ENCODE measurements at regions not wholly inside any gene's neighbourhood (a gene's known extent, or its start where the extent isn't known, plus 50 kb on each side); places are given as distances from the start of the nearest gene placed in this dataset.

DNA sequence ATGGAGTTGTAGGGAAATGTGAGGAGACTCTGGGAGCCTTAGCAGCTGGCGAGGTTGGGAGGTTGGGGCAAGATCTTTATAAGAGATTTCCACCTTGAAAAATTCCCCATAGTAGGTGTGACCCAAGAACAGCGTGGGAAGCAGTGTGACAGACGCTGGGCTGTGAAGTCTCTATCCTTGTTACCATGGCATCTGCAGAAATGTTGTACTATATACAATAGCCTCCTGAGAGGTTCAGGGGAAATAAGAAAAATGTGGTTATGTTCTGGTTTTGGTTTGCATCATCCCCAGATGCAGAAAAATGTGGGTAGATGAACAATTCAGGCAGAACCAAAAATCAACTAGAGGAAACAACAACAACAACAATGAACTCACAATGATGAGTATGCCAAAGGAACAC lies 498.6 kb downstream of the SH2D4B start:
- no peaks in the 10 kb centered on the region for H3K27me3 ChIP-seq
- no peaks in the 10 kb centered on the region for H3K9me3 ChIP-seq
- no peak overlapping the region for H3K4me3 ChIP-seq
- no peaks in the 10 kb centered on the region for H3K4me1 ChIP-seq
- DNase-seq (ENCODE audit: low spot score in 2 of 2) = no peak
- no peaks in the 10 kb centered on the region for H3K36me3 ChIP-seq
- no peak overlapping the region for H3K27ac ChIP-seq
- TF ChIP-seq POLR2A (IDR thresholded peaks at IDR 0.05) (no peak), POLR2AphosphoS5 (IDR thresholded peaks at IDR 0.05) (no peak)
- TF ChIP-seq, protein P1, sequence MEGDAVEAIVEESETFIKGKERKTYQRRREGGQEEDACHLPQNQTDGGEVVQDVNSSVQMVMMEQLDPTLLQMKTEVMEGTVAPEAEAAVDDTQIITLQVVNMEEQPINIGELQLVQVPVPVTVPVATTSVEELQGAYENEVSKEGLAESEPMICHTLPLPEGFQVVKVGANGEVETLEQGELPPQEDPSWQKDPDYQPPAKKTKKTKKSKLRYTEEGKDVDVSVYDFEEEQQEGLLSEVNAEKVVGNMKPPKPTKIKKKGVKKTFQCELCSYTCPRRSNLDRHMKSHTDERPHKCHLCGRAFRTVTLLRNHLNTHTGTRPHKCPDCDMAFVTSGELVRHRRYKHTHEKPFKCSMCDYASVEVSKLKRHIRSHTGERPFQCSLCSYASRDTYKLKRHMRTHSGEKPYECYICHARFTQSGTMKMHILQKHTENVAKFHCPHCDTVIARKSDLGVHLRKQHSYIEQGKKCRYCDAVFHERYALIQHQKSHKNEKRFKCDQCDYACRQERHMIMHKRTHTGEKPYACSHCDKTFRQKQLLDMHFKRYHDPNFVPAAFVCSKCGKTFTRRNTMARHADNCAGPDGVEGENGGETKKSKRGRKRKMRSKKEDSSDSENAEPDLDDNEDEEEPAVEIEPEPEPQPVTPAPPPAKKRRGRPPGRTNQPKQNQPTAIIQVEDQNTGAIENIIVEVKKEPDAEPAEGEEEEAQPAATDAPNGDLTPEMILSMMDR (IDR thresholded peaks at IDR 0.05) = no peak
- intact Hi-C loops (cut with DNase I; ENCODE audit: low total_unique reads) = no loop called here

DNA sequence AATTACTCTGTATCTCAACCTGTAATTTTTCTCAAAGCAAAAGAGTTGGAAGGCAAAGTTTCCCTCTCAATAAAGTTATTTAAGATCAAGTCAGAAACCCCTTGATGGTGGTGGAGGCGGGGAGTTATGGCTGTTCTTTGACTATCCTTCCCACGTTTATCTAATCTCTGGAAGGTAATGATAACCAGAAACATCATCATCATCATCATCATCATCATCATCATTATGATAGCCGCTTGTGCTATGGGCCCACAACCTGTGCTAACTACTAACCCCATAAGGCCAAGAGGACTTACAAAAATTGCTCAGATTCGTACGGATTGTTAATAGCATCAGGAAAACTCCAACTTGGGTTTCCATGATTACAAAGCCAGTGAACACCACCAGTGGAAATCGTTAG lies 502.3 kb downstream of the SH2D4B start:
- H3K4me3 ChIP-seq = no peak overlapping the region
- no peaks in the 10 kb centered on the region for H3K36me3 ChIP-seq
- TF ChIP-seq, protein P1 (IDR thresholded peaks at IDR 0.05) = no peak
- no peak for TF ChIP-seq POLR2A (IDR thresholded peaks at IDR 0.05)
- H3K4me1 ChIP-seq = no peaks in the 10 kb centered on the region
- no peak overlapping the region for H3K27ac ChIP-seq
- H3K9me3 ChIP-seq = no peaks in the 10 kb centered on the region
- intact Hi-C loops (cut with DNase I; ENCODE audit: low total_unique reads) = no loop called here
- no peaks in the 10 kb centered on the region for H3K27me3 ChIP-seq
- DNase-seq (ENCODE audit: low spot score in 2 of 2) = no peak

DNA sequence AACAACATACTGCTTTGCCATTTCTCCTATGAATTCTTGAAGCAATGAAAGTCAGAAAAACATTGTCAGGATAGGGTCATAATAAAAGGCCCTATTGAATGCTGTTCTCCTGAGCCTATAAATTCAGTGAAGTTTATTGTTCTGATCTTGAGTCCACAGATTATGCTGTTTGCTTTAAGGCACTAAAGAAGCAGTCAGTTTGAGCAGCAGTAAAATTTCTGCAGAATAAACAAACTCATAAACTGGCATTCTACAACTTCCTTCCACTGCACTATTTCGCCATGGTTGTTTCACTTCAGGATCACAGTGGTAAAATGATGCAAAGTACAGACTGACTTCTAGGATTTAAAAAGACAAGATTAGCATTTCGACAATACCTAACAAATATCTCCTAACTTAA lies 503.2 kb downstream of the SH2D4B start:
- Histone ChIP-seq H3K27me3 (no peaks in the 10 kb centered on the region), H3K36me3 (no peaks in the 10 kb centered on the region), H3K27ac (no peak overlapping the region), H3K9me3 (no peaks in the 10 kb centered on the region), H3K4me3 (no peak overlapping the region), H3K4me1 (no peaks in the 10 kb centered on the region)
- TF ChIP-seq POLR2AphosphoS5 (IDR thresholded peaks at IDR 0.05) (no peak), POLR2A (IDR thresholded peaks at IDR 0.05) (no peak)
- TF ChIP-seq, protein P1 (IDR thresholded peaks at IDR 0.05) = no peak
- DNase-seq (ENCODE audit: low spot score in 2 of 2) = no peak
- intact Hi-C loops (cut with DNase I; ENCODE audit: low total_unique reads) = no loop called here

DNA sequence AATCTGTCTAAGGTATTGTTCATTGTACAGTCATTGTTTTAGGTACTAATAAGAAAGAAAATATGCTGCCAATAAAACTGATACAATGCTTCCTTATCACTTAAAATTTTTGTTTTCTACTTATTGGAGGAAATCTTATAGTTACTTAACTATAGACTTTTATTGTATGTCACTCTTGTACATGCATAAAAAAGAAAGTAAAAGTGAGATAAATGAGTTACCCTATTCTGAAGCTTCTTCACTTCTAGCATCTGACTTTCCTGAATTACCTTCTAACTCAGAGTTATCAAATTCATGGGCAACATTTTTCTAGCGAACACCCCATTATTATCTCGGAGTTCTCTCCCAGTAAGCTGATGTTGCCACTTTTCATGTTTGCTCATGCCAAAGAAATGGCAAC lies 504.9 kb downstream of the SH2D4B start:
- Histone ChIP-seq H3K27me3 (no peaks in the 10 kb centered on the region), H3K27ac (no peak overlapping the region), H3K4me3 (no peak overlapping the region), H3K36me3 (no peaks in the 10 kb centered on the region), H3K9me3 (no peaks in the 10 kb centered on the region), H3K4me1 (no peaks in the 10 kb centered on the region)
- TF ChIP-seq, protein P1 (IDR thresholded peaks at IDR 0.05) = no peak
- no peak for TF ChIP-seq POLR2AphosphoS5 (IDR thresholded peaks at IDR 0.05)
- no peak for DNase-seq (ENCODE audit: low spot score in 2 of 2)
- intact Hi-C loops (cut with DNase I; ENCODE audit: low total_unique reads) = no loop called here

DNA sequence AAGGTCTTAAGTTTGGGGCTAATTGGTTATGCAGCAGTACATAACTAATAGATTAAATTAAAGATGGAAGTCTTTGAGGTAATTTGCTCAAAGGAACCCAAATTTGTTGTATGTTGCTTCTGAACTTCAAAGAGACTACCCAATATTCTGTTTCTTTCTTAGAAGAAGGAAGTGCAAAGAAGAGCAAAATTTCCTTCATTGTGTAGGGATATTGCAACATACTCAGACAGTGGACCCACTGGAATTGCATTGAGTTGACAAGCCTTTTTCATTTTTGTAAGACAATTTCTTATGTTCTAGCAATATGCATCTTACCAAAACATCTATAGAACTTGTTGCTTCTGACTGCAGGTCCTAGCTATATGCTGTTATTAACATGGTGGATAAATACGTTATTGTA lies 527.8 kb downstream of the SH2D4B start:
- no peak for DNase-seq (ENCODE audit: low spot score in 2 of 2)
- TF ChIP-seq POLR2A (IDR thresholded peaks at IDR 0.05) = no peak
- no peak for TF ChIP-seq POLR2AphosphoS5 (IDR thresholded peaks at IDR 0.05)
- TF ChIP-seq, protein P1 (IDR thresholded peaks at IDR 0.05) = no peak
- H3K27ac ChIP-seq = no peak overlapping the region
- no peaks in the 10 kb centered on the region for H3K27me3 ChIP-seq
- no peaks in the 10 kb centered on the region for H3K4me1 ChIP-seq
- H3K36me3 ChIP-seq = no peaks in the 10 kb centered on the region
- H3K9me3 ChIP-seq = no peaks in the 10 kb centered on the region
- no peak overlapping the region for H3K4me3 ChIP-seq
- intact Hi-C loops (cut with DNase I; ENCODE audit: low total_unique reads) = no loop called here

All from breast epithelium (tissue), 4 donors.